IPS DF 19.7 (cell line): ENCODE measurements at regions not wholly inside any gene's neighbourhood (a gene's known extent, or its start where the extent isn't known, plus 50 kb on each side); places are given as distances from the start of the nearest gene placed in this dataset.

Source experiments
- DNase-seq: peaks from one replicate; pipeline ENCODE4 v3.0.0-alpha.2; 2013; ENCODE audit warnings: low read depth, low spot score

DNA sequence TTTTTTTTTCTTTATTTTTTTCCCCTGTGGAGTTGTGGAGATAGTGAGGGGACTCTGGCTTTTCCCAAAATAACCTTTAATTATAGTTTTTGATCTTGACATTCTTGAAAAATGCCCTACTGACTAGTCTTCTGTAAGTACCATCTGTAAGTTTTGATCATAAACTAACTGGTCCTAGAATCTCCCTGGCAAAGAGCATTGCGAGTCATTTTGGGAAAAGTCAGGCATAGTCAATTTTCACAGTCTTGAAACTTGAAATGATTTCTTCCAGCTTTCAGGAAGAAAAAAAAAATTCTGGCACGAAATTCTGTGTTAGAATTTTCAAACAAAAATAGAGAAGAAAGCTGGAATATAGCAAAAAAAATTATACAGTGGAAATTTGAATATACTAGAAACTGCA lies 181.2 kb upstream of the SNX7 start:
- no peak for DNase-seq

- DNase-seq, result no peak
Measured at GRCh38 chr1:98478121-98478520, 183.4 kb upstream of the SNX7 start.

DNA sequence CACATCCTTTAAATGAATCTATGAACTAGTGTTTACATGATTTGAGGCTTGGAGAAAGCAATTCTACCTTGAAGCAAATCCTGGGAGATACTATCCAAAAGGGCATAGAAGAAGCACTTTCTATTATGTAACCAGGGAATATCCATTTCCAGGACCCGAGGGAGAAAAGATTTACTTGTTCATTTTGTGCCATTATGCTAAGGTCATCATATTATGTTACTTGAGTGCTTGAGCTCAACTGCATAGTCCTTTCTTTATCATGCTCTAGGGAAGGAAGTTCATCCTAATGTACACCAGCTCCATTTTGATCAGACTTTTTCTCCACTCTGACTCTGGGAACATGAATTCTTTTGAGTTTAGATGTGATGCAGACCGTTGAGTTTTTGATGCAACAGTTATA lies 188.6 kb upstream of the SNX7 start:
- DNase-seq, result no peak

GRCh38 chr1:98471633-98472032 lies 189.9 kb upstream of the SNX7 start:
- DNase-seq, result no peak

DNA sequence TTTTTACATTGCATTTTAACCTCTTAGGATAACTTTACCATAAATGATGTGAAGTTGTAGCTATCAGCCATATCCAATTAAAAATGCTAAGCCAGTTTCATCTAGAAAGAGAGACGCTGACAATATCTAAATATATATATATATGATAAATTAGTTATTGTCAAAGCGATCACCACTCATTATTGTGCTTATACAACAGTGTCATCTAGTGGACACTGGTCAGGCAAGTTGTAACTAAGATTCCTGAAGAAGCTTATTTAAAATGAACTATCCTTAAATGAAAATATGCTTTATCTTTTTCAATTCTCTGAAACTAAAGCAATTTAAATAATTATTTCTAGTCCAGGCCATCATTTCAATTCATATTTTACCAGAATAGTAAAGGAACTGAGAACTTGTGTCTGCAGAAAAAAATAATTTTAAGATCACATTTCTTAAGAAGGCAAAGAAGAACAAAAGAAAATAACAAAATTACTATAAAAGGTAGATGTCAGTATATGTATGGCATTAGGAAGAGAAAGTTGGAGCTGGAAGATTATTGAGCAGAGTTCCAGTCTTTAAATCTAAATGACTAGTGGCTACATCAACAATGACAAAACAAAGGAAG lies 193.3 kb upstream of the SNX7 start:
- DNase-seq, result no peak

DNA sequence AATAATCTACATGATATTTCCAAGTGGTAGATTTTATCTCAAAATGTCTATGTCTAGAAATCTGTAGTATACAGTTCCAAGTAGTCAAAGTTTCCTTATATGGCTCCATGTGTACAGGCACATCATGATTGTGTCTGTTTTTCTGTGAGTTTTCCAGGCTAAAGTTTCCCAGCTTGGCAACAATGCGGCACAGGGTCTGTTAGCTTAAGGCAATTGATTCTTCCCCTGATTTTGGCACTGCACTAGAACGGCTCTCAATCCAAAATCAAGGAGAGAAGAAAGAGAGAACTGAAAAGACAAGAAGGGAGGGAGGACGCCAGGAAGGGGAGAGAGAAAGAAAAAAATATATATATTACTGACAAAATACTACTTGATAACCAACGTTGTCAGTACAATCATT lies 193.9 kb upstream of the SNX7 start:
- DNase-seq, result no peak

- no peak for DNase-seq
Measured at GRCh38 chr1:98467122-98467521, 194.4 kb upstream of the SNX7 start.

- DNase-seq, result no peak
Measured at GRCh38 chr1:98461873-98462385, 199.6 kb upstream of the SNX7 start.

- DNase-seq, result no peak
Measured at GRCh38 chr1:98460136-98460535, 201.4 kb upstream of the SNX7 start.

DNA sequence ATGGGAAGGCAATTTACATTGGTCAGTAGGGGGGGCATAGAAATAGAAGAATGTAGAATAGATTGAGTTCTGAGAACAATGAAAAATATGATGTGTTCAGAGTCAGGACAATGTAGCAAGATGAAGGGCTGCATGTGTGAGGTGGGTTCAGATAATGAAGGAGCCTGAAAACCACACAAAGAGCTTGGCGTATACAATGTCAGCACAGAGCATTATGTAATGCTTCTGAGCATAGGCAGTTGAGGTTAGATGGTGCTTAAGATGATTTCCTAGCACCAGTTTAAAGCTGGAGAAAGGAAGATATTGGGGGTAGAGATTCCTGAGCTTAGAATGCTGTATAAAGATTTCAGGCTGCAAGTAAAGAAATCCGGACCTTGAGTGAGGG lies 202.0 kb upstream of the SNX7 start:
- DNase-seq, result no peak

DNA sequence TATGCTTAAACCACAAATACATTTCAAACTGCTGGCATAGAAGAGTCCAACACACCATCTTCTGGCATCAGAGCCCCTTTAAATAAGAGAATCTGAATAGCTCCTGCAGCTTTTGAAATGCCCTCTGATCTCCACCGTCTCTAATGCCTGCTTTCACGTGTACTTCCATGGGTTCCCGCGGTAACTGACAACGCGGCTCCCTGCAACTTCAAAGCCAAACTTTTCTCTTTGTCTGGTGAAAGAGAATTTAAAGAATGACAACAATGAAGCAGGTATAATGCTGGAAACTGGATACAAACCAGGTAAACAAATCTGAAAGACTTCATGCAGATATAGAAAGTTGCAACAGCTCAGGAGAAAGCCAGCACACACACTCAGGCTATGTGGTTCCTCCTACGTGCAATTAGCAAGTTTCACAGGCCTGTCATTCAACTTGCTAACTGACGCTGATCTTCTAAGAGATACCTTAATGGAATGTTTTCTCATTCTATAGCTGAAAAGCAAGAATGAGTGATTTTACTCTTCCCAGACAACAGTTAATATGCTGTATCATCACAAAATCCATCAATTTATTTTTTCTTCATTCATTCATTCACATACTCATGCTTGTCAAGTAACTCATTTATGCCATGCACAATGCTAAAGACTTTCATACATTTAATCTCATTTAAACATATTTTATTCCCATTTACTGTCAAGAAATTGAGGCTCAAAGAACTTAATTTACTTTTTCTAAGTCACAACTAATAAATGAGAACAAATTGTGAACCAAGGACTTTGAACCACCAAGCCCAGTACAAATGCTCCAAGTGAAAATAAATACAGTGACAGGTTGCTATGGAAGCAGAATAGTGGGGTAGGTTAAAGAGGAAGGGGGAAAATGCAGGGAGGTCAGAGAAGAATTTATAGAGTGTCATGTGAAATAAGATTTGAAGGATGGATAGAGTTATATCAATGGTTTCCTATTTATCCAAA lies 202.7 kb upstream of the SNX7 start:
- peak; percentile 9 for DNase-seq

DNA sequence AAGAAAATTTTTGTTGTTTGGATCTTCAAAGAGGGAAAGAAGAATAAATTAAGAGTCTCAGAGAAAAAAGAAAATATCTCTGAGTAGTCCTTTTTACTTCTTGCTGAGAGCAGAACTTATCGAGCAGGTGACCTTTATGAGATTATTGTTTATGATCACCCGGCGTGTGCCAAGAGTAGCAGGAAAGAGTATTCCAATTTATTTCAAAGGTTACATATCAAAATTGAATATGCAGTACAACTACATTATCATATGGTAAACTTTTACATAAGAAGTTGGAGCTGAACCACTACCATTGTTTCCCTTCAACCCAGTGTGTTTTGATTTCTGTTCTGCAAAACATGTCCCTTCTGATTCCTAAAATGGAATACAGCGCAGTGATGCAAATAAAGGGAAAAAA lies 204.3 kb upstream of the SNX7 start:
- DNase-seq, result no peak

DNA sequence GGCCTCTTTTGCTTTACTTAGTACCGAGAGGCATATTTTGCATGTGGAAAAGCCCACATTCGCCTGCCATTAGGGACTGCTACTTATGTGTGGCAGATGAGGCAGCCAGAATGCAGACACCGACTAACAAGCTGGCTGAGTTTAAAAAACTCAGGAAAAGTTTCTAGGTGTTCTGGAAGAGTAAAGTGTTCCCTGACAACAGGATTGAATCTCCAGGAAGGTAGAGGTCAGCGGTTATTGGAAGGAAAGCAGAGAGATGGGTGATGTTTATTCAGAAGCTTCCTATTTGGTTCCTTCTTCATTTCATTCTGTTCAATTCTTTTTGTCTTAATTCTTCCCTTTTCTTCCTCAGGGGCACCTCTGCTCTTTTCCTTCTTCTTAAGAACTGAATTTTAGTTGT lies 206.9 kb upstream of the SNX7 start:
- no peak for DNase-seq

DNA sequence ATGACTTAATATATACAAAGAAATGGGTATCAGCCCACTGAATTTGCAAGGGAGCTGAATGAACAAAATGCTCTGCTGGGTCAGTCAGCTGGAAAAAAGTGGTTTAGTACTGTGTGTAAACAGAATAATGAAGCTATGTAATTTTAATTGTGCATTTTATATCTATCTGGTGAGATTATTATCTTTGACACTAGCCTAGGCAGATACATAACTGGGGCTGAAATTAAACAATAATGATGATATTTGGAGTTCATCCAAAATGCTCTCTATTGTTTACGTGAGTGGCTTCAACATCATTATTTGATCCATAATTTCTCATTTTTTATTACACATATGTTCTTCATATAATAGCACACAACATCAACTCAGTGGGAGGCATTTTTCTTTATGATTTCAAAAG lies 208.5 kb upstream of the SNX7 start:
- DNase-seq, result no peak

GRCh38 chr1:98452162-98452561 lies 209.4 kb upstream of the SNX7 start:
- DNase-seq, result no peak

DNA sequence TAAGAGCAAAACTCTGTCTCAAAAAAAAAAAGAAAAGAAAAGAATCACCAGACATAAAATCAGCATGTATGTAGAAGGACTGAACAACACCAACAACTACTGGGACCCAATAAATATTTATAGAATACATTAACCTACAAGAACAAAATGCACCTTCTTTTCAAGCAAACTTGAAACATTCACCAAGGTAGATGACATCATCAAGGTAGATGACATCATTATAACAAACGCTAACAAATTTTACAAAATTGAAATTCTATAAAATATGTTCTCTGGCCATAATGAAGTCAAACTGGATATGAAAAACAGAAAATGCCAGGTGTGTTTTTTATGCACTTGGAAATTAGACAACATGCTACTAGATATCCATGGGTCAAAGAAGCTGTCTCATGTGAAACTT lies 220.2 kb upstream of the SNX7 start:
- DNase-seq, result no peak

- no peak for DNase-seq
Measured at GRCh38 chr1:98439471-98439870, 222.1 kb upstream of the SNX7 start.

- DNase-seq, result no peak
Measured at GRCh38 chr1:98437540-98437939, 224.0 kb upstream of the SNX7 start.

DNA sequence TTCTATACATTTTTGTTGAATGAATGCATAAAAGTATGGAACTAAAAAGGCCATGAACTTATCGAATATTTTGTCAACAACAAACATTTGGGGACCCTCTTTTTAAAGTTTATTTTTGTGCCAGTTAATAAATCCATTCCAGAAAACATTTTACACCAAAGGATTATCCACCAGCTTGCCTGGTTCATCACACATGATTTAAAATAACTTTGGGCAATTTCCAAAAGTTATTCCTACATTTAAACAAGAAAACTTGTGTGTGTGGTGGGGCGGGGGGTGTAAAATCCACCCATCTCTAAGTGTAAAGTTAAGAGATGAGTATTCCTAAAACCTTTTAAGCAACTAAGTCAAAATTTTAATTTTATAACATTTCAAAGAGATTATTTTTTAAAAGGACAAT lies 224.5 kb upstream of the SNX7 start:
- no peak for DNase-seq

GRCh38 chr1:98429965-98430443 lies 231.5 kb upstream of the SNX7 start:
- DNase-seq, result no peak

GRCh38 chr1:98428864-98429263 lies 232.7 kb upstream of the SNX7 start:
- DNase-seq, result no peak

DNA sequence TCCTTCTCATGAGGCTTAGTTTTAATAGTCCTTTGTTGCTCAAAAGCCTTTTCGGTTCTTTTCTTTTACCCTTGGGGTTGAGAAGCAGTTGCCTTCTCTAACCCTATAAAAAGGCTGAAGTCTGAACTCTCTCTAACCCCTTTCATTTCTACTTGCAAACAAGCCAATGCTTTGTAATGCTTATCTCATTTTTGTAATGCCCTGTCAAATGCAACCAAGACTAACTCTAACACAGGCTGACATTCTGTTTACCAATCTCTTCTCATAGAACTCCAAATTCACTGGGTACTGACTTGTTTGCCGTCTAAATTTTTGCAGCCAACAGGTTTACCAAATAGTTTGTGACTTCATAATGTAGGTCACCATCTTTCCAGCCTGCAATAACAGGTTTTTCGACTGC lies 233.9 kb upstream of the SNX7 start:
- DNase-seq, result no peak

GRCh38 chr1:98426092-98426491 lies 235.4 kb upstream of the SNX7 start:
- DNase-seq, result no peak
